GM12891 (cell line): ENCODE measurements at regions not wholly inside any gene's neighbourhood (a gene's known extent, or its start where the extent isn't known, plus 50 kb on each side); places are given as distances from the start of the nearest gene placed in this dataset.

Source experiments
- PAX5 ChIP-seq: IDR thresholded peaks from 2 replicates; pipeline ENCODE4 v1.6.1; 2011; ENCODE audit warnings: low read length, moderate library complexity, mild to moderate bottlenecking; ENCODE audit not compliant: insufficient read depth, severe bottlenecking
- POLR2A ChIP-seq: IDR thresholded peaks from 2 replicates; pipeline ENCODE4 v1.6.1; 2011; ENCODE audit warnings: low read depth, low read length, control low read depth
- POLR2AphosphoS5 ChIP-seq: IDR thresholded peaks from 2 replicates; pipeline ENCODE4 v1.6.1; 2011; ENCODE audit warnings: low read depth, low read length, control low read depth
- POU2F2 ChIP-seq: IDR thresholded peaks from 2 replicates; pipeline ENCODE4 v1.6.1; 2011; ENCODE audit warnings: low read depth, mild to moderate bottlenecking, control low read depth, low read length, moderate library complexity
- SPI1 ChIP-seq: IDR thresholded peaks from 2 replicates; pipeline ENCODE4 v1.6.1; 2011; ENCODE audit warnings: low read depth, low read length, control low read depth
- TAF1 ChIP-seq: IDR thresholded peaks from 2 replicates; pipeline ENCODE4 v1.6.1; 2011; ENCODE audit warnings: low read depth, low read length, control low read depth

DNA sequence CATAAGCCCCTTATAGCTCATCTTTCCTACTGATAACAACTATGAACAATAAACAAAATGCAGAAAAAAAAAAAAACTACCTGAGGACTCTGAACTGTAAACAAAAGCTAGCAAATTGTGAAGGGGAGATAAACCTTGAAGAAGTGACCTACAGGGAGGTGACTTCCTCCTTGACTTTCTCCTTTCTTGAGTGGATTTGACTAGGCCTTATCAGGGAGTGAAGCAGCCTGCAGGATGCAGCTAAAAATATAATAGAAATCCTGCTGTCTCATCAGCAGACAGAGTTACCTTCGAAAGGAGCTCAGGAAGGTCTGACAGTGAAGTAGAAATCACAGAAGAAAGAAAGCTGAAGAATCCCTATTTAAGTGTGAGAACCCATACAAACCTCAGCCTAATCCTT lies 322.0 kb upstream of the HTR1E start:
- TF ChIP-seq POLR2A (no peak), SPI1 (no peak), TAF1 (no peak), POLR2AphosphoS5 (no peak), POU2F2 (no peak), PAX5 (no peak)
